Medulla oblongata (tissue), 1 donor: ENCODE measurements at regions not wholly inside any gene's neighbourhood (a gene's known extent, or its start where the extent isn't known, plus 50 kb on each side); places are given as distances from the start of the nearest gene placed in this dataset.

Experiments
- DNase-seq: peaks from one replicate; pipeline ENCODE4 v3.0.0-alpha.2; 2015; ENCODE audit errors: extremely low spot score

DNA sequence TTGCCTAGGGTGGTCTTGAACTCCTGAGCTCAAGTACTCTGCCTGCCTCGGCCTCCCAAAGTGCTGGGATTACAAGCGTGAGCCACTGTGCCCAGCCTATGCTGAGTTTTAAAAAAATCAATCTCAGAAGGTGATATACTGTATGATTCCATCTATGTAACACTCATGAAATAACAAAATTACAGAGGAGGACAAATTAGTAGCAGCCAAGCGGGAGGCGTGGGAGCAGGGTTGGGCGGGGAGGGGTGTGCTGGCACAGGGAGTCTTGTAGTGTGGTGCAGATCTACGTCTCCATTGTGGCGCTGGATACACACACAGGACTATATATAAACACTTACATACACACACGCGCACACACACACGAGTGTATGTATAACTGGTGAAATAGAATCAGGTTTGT, 80.6 kb upstream of the LINGO1 start:
- DNase-seq = no peak

- no peak for DNase-seq
Observed at GRCh38 chr15:77712438-77712837, 79.7 kb upstream of the LINGO1 start.

- DNase-seq = peak; percentile 15
Observed at GRCh38 chr15:77710637-77711036, 77.9 kb upstream of the LINGO1 start.

GRCh38 chr15:77710206-77710605, 77.5 kb upstream of the LINGO1 start:
- DNase-seq = no peak

- no peak for DNase-seq
Observed at GRCh38 chr15:77709135-77709886, 76.6 kb upstream of the LINGO1 start.

DNA sequence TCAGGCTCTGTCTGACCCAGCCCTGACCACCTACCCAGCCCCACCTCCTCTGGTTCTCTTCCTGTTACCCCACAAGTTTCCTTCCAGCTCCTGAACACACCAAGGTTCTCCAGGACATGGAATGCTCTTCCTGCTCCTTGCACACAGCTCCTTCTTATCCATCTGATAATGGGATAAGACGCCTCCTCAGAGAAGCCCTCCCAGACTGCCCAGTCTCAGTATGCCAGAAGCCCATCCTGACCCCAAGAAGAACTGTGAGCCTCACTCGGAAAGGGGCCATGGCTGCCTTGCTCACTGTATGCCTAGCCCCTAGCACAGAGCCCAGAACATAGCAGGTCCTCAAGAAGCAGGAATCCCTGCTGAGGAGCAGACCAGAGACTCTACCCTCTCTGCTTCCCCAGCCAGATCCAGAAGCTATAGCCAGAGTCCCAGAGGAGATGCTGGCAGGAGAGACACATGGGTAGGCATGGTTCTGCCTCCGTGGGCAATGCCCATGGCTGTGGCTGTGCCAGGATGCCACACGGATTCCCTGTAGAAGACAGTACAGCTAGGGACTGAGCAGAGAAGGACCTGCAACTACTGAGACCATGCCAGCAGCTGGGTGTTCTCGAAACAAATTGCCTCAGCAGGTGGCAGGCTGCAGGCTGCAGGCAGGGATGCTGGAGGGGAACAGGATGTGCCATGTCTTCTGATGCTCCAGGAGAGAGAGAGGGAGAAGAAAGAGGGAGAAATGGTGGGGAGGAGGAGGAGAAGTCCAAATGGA, 74.0 kb upstream of the LINGO1 start:
- DNase-seq = no peak

DNA sequence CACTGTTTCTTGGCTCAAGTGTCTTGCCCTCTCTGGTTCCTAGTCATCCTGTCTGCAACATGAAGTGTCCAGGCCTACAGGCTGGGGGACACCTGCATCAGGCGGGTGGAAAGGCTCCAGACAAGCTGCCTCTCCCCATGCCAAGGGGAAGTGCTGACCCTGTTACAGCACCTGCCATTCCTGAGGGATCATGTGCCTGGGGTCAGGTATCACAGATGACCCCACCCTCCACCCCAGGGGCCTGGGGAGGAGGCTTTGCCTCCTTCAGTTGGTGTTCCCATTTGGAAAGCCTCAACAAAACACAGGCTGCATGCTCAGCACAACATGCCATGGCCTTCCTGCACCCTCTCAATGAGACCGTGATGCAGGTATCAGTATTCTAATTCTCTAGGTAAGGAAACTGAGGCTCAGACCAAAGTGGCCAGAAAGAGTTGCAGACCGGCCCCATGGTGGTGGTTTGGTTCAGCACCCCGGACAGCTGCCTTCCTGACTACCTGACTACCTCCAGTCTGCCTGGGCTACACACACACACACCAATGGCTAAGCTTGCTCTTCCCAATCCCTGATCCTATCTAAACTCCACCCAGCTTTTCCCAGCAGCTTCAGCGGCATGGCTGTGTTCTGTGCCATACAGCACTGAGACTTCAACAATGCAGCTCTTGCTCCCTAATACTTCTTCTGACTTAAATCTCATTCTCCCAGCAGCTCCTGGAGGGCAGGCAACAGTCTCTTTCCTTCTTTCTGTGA, 69.7 kb upstream of the LINGO1 start:
- no peak for DNase-seq

GRCh38 chr15:77698481-77698880, 65.8 kb upstream of the LINGO1 start:
- DNase-seq = no peak

DNA sequence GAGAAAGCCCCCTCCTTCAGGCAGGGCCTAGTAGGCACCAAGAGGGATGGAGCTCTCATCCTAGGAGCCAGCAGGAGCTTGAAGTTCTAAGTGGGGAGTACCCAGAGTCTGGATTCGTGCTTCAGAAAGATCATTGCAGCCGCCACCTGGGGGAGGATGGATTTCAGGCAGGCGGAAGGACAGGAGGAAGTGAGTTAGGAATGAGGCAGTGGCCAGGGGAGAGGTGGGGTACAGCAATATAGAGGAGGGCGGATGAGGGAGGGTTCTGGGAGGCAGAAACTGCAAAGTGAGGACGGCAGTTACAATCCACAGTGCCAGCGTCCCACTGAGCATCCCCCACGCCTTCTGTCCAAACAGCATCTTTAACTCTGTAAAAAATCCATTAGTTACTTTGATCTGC, 65.2 kb upstream of the LINGO1 start:
- no peak for DNase-seq

DNA sequence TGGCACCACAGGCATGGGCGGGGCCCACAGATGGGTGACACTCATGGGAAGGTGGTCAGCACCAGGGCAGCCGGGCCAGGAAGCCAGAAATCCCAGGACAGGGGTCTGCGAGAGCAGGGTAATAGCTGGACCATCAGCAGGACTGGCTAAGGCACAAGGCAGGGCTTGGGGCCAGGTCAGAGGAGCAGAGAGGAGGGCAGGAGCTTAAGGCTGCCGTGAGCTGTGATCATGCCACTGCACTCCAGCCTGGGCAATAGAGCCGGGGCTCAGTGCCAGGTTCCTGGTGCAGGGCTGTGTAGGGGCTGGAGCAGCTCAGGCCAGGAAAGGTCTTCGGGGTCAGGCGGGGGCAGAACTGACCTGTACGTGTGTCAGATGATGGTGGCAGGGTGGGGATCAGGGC, 64.2 kb upstream of the LINGO1 start:
- no peak for DNase-seq

DNA sequence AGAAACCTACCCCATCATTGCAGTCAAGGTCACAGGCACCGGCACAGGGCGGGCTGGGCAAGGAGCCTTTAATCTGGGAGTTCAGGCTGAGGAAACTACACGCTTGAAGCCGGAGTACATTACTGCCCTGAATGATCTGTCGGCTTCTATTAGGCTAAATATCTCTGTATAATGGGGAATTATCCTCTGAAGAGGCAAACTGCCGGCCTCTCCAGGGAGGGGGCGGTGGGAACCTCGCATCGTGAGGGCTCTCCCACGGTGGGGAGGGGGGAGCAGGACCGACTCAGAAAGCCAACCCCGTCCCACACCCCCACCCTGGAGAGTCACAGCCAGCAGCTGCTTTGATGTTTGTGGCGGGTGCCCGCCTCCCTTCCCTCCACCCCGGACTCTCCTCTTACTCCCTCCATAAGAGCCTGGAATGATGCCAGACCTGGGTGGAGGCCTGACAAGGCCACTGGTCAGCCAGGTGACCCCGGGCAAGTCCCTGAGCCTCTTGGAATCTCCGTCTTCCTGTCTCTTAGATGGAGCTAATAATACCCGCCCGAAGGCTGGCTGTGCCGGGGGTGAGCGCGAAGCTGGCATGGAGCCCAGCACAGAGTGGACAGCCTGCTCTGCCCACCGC, 63.4 kb upstream of the LINGO1 start:
- DNase-seq = no peak

DNA sequence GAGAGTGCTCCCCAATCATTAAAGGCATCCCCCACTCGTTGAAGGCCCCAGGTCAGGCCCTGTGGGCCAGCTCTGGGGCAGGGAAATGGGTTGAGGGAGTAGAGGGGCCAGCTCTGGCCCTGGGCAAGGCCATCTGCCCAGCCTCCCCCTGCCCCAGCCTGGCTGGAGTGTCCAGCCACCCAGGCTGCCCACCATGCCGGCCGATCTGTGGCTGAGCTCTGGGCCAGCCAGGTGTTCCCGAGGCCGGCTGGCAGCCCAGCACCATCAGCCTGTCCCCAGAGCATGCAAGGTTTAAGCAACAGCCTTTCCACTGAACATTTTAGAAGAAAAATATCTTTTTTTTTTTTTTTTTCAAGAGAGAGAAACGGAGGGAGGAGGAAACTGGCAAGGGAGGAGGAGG, 62.8 kb upstream of the LINGO1 start:
- DNase-seq = no peak

- DNase-seq = no peak
Observed at GRCh38 chr15:77693576-77693975, 60.9 kb upstream of the LINGO1 start.

- no peak for DNase-seq
Observed at GRCh38 chr15:77692614-77693013, 59.9 kb upstream of the LINGO1 start.

DNA sequence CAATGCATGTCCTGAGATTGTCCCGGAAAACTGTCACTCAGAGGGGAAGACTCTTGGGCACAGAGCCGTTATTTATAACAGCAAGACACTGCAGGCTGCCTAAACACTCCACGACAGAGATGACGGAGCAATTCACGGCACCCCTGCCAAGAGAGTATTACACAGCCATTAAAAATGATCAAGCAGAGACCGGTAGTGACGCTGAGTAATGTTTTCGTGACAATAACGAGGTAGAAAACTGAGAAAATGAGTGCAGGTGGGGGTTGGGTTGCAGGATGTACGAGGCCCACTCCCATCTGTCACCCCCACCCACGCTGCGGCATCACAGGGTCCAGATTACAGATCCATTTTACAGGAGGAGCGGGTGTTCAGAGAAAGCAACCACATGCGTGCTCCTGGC, 58.9 kb upstream of the LINGO1 start:
- no peak for DNase-seq

DNA sequence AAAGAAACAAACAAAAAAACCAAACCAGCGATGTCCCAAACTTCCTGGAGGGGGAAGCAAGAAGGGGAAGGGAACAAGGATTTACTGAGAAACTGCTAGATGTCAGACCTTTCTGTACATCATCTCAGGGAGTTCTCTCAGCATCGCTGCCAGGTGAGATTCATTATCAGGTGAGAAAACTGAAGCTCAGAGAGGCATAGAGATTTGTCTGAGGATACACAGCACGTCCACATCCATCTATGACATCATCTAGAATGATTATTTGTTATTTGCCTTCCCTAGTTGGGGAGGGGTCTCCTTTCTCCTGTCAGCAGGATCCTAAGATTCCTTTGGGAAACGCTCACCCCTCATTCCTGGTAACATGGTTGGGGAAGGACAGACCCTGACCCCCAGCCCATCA, 57.1 kb upstream of the LINGO1 start:
- DNase-seq = no peak

DNA sequence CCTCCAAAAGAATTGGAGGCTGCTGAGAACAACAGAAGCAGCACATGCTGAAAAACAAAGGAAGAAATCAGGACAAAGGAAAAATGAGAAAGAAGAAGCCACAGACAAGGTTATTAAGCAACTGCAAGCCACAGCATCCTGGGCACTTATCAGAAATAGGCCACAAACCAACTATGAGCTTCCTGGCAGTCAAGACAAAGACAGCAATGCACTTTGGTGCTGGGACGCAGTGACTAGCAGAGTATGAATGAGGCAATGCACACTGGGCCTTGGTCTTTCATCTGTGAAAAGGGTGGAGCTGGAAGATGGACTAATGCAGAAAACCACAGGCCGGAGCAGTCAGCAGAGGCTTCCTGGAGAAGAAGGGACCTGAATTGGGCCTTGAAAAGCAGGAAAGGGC, 56.0 kb upstream of the LINGO1 start:
- no peak for DNase-seq

- no peak for DNase-seq
Observed at GRCh38 chr15:77688266-77688665, 55.6 kb upstream of the LINGO1 start.

DNA sequence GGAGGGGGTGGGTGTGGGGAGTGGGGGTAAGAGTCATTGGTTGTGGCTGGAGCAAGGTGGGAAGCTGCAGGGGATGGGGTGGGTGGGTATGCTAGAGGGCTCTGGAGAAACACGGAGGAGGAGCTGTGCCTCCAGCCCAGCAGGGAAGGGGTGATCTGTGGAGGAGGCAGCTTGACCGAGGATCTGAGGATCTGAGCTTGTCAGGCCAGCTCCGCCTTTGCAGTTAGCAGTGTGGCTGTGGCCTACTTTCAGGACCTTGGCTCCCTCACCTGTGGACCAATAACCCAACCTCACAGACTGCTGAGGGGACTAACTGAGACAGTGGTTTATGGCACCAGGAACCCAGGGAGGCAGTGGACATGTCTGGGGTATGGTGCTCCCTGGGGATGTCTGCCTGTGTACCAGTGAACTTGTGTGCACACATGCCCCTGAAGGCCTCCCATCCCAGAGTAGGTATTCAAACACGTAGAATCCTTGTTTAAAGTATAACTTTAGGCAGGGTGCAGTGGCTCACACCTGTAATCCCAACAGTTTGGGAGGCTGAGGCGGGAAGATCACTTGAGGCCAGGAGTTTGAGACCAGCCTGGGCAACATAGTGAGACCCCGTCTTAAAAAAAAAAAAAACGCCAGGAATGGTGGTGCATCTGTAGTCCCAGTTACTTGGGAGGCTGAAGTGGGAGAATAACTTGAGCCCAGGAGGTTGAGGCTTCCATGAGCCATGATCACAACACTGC, 52.5 kb upstream of the LINGO1 start:
- no peak for DNase-seq

- no peak for DNase-seq
Observed at GRCh38 chr15:77684341-77685081, 51.8 kb upstream of the LINGO1 start.

DNA sequence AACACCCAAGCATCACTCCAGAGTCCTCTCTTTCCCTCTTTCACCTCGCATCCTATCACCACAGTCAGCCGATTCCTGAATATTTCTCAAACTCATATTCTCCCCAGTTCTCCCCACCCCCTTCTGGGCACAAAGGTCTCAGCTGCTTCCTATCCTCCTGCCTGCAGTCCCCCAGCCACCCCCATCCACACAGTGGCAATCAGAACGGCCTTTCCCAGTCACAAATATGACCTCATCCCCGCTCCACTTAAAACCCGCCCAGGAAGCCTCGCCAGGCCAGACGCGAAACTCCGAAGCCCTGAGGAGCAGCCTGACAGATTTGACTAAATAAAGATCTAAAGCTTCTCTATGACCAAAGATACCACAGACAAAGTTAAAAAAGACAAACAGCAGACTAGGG, 49.9 kb upstream of the LINGO1 start:
- no peak for DNase-seq
